CD4-positive, alpha-beta T cell treated with Interleukin-15 for 1 hour (primary cell): ENCODE measurements at regions not wholly inside any gene's neighbourhood (a gene's known extent, or its start where the extent isn't known, plus 50 kb on each side); places are given as distances from the start of the nearest gene placed in this dataset.

Source experiments
- DNase-seq: peaks from one replicate; pipeline ENCODE4 v3.0.0-alpha.2; 2020

- DNase-seq = no peak
These were observed 126.2 kb downstream of the TMEM18 start for GRCh38 chr2:550860-551567.

- DNase-seq = no peak
These were observed 131.2 kb downstream of the TMEM18 start for GRCh38 chr2:545711-546650.

GRCh38 chr2:545228-545627 lies 132.0 kb downstream of the TMEM18 start:
- no peak for DNase-seq

GRCh38 chr2:538646-539045 lies 138.6 kb downstream of the TMEM18 start:
- no peak for DNase-seq

GRCh38 chr2:535222-535621 lies 142.0 kb downstream of the TMEM18 start:
- no peak for DNase-seq

- no peak for DNase-seq
These were observed 147.4 kb downstream of the TMEM18 start for GRCh38 chr2:529852-530251.

GRCh38 chr2:529424-529823 lies 147.8 kb downstream of the TMEM18 start:
- no peak for DNase-seq

- no peak for DNase-seq
These were observed 149.6 kb downstream of the TMEM18 start for GRCh38 chr2:527581-527980.

- no peak for DNase-seq
These were observed 150.3 kb downstream of the TMEM18 start for GRCh38 chr2:526918-527317.

- DNase-seq = no peak
These were observed 151.6 kb downstream of the TMEM18 start for GRCh38 chr2:525611-526010.

- DNase-seq = no peak
These were observed 152.2 kb downstream of the TMEM18 start for GRCh38 chr2:525021-525420.

- no peak for DNase-seq
These were observed 152.8 kb downstream of the TMEM18 start for GRCh38 chr2:524442-524841.

- DNase-seq = no peak
These were observed 153.4 kb downstream of the TMEM18 start for GRCh38 chr2:523698-524270.

GRCh38 chr2:522776-523175 lies 154.4 kb downstream of the TMEM18 start:
- no peak for DNase-seq

GRCh38 chr2:521853-522530 lies 155.2 kb downstream of the TMEM18 start:
- no peak for DNase-seq

GRCh38 chr2:520663-521340 lies 156.4 kb downstream of the TMEM18 start:
- no peak for DNase-seq

GRCh38 chr2:516944-517343 lies 160.3 kb downstream of the TMEM18 start:
- no peak for DNase-seq

GRCh38 chr2:516131-516530 lies 161.1 kb downstream of the TMEM18 start:
- no peak for DNase-seq

GRCh38 chr2:515441-516127 lies 161.6 kb downstream of the TMEM18 start:
- DNase-seq = no peak

- no peak for DNase-seq
These were observed 163.1 kb downstream of the TMEM18 start for GRCh38 chr2:513981-514706.

- DNase-seq = no peak
These were observed 166.4 kb downstream of the TMEM18 start for GRCh38 chr2:510839-511238.
